GM21576 (cell line): ENCODE measurements at regions not wholly inside any gene's neighbourhood (a gene's known extent, or its start where the extent isn't known, plus 50 kb on each side); places are given as distances from the start of the nearest gene placed in this dataset.

Source experiments
- ATAC-seq: cut with Tn5 transposase; IDR thresholded peaks from one replicate; pipeline ENCODE4 v1.9.1; 2021; ENCODE audit warnings: mild to moderate bottlenecking, moderate library complexity; ENCODE audit not compliant: unreplicated experiment

GRCh38 chr6:44050872-44051505, 76.3 kb downstream of the MRPL14 start:
- no peak for ATAC-seq

GRCh38 chr6:44049989-44050871, 77.0 kb downstream of the MRPL14 start:
- ATAC-seq: no peak

- ATAC-seq: peak; percentile 76
Observed at GRCh38 chr6:44049163-44049988, 77.9 kb downstream of the MRPL14 start.

- no peak for ATAC-seq
Observed at GRCh38 chr6:44048277-44048676, 79.0 kb downstream of the MRPL14 start.

- no peak for ATAC-seq
Observed at GRCh38 chr6:44047801-44048200, 79.5 kb downstream of the MRPL14 start.

- no peak for ATAC-seq
Observed at GRCh38 chr6:44047179-44047546, 80.1 kb downstream of the MRPL14 start.

GRCh38 chr6:44046516-44047178, 80.6 kb downstream of the MRPL14 start:
- ATAC-seq: no peak

- no peak for ATAC-seq
Observed at GRCh38 chr6:44045672-44046015, 81.6 kb downstream of the MRPL14 start.

- ATAC-seq: no peak
Observed at GRCh38 chr6:44044940-44045671, 82.1 kb downstream of the MRPL14 start.

- ATAC-seq: no peak
Observed at GRCh38 chr6:44044154-44044539, 83.1 kb downstream of the MRPL14 start.

GRCh38 chr6:44043479-44044153, 83.6 kb downstream of the MRPL14 start:
- no peak for ATAC-seq

GRCh38 chr6:44042989-44043478, 84.2 kb downstream of the MRPL14 start:
- ATAC-seq: no peak

GRCh38 chr6:44042261-44042988, 84.8 kb downstream of the MRPL14 start:
- no peak for ATAC-seq

GRCh38 chr6:44041461-44042260, 85.6 kb downstream of the MRPL14 start:
- no peak for ATAC-seq

- ATAC-seq: no peak
Observed at GRCh38 chr6:44040786-44041185, 86.5 kb downstream of the MRPL14 start.

- ATAC-seq: no peak
Observed at GRCh38 chr6:44039839-44040350, 87.4 kb downstream of the MRPL14 start.

GRCh38 chr6:44039191-44039719, 88.0 kb downstream of the MRPL14 start:
- ATAC-seq: no peak
